Pulmonary artery endothelial cell (primary cell): ENCODE measurements at regions not wholly inside any gene's neighbourhood (a gene's known extent, or its start where the extent isn't known, plus 50 kb on each side); places are given as distances from the start of the nearest gene placed in this dataset.

Experiments
- DNase-seq: peaks from one replicate; pipeline ENCODE4 v3.0.0-alpha.2; 2011; ENCODE audit warnings: low read depth, low spot score

DNA sequence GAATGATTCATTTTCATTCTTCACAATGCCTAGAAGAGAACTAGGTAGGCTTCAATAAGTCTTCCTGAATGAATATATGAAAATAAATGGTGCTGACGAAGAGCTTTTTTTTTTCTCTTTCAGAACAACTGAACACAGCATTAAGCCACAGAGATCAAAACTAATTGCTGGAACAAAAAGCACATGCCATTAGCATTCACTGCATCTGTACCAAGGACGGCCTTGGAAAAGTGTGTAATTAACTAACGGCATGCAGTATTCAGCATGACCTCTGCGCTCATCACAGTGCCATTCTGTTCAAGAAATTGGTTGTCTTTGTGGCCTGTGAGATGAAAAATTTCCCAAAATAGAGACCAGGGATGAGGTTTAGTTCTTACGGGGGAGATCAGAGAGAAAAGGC lies 99.3 kb downstream of the NUDT12 start:
- no peak for DNase-seq

DNA sequence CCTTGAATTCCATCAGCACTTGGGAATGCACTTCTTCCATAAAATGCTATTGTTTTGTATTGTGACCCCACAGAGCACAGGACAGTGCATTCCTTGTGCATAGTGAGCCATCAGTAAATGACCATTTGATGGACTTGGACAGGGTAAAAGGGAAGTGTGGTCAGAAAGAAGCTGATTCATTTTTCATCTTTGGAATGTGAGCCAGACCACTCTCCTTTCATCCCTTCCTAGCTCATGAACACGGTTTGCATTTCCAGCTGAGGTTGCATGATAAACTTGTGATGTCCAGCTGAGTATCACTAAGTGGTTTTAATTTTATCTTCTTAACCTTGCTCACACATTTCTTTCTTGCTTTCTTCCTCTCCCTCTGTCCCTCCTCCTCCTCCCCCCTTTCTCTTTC lies 101.3 kb downstream of the NUDT12 start:
- no peak for DNase-seq

DNA sequence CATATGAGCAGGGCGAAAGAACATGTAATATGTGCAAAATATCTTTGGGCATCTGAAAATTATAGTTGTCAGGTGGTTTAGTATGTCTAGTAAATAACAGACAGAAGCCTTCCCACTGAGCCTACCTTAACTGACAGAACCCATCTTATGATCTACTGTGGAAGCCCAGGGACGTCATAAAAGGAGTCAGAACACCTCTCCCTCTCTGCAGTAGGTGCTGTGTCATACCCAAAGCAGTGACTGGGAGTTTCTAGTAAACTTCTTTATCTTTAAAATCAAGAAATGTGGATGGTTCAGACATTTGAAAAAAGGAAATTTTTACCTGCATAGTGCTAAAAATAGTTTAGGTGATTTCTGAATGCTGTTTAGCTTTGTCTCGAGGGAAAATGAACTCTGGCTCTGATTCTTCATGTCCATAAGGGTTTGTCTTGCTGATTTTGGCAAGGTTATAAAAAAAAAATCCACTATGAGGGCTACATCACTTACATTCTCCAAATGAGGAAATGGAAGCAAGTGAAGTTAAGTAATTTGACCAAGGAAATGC lies 104.0 kb downstream of the NUDT12 start:
- DNase-seq, result no peak

DNA sequence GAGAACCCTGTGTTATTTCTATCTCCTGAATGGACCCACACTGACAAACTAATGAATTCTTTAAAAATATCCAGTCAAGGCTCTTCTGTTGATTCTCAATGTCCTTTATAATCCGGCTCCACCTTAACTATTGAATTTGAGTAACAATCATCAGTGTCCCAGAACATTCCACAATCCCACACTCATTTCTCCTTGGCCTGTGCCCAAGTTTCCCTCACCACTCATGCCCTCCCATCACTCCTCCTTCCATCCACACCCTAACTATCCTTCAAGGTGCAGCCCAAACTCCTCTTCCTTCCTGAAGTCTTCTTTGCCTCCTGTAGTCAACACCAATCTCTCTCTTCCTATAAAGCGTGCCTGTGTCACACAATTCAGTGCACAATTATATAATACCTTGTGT lies 106.1 kb downstream of the NUDT12 start:
- no peak for DNase-seq

DNA sequence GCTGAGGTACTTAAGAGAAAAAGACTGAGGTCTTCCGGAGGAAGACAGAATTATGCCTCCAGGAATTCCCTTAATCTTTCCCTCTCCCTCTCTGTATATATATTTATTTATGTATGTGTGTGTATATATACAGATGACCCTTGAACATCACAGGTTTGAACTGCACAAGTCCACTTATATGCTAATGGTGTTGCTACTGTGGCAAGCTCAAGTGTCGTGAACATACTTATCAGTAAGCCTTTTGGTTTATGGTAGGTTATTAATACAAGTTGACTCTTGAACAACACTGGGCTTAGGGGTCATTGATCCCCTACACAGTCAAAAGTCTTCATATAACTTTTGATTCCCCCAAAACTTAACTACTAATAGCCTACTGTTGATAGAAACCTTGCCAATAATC lies 106.8 kb downstream of the NUDT12 start:
- no peak for DNase-seq

DNA sequence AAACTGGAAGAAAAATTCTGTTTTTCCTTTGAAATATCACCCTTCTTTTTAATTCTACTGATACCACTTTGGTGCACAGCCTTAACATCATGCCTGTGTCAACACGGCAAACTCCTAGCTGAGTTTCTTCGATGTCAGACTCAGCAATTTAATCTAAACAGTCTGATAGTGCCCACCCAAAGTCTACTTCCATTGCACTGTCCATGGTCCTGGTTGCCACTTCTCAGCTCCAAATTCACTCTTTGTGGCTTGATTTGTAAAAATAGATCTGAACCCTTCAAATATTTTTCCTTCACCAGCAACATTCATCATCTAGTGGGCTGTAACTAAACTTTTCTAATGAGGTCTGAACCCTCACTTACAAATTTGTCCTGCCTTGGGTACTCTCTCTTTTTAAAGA lies 107.8 kb downstream of the NUDT12 start:
- DNase-seq, result no peak

DNA sequence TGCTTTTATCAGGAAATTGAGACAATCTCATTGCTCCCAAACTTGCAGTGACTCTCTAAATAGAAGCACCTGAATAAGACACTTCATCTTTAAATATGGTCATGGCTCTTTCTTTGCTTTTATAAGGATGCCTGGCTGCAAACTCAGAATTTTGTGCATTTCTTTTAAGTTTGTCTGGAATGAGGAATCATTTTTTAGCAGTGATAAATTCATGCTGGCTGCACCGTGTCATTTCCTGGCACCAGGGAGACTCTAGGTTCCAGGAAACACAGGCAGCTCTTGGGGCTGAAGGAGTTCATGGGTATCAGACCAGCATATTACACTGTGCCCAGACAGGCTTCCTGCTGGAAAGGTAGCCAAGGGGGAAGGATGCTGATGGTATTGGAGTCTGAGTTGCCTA lies 109.9 kb downstream of the NUDT12 start:
- DNase-seq, result no peak

DNA sequence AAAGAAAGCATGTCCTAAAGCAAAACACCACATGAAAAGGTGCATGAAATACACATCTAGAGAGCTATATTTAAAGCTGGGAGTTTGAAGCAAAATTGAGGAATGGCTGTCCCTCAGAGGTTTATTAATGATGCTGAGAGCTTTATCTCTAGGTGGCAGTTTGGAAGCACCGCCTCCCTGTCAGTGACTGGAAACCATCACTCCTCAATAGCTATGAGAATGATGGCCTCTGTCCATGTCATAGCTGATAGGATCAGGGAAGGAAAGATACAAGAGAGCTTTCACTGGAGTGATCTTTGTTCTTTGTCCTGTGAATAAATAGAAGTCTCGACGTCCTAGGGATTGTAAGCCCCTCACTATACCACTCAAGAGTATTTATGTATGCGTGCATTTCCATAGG lies 110.5 kb downstream of the NUDT12 start:
- no peak for DNase-seq

DNA sequence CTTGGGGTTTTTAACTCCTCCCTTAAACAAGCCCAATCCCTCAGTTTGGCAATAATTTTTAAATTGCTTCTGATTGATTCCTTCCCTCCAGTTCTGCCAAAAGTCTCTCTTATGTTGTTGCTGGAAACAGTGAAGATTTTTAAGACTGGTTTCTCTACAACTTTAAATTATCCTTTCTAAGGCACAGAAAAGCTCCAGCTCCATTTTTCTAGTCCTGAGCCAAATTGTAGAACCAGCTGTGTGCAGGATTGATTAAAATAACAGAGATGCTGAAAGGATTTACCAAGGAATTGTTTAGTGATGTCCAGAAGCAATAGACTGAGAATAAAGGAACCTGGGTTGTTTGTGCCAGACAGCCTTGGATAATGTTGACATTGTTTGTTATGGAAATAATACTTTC lies 111.3 kb downstream of the NUDT12 start:
- DNase-seq, result no peak

DNA sequence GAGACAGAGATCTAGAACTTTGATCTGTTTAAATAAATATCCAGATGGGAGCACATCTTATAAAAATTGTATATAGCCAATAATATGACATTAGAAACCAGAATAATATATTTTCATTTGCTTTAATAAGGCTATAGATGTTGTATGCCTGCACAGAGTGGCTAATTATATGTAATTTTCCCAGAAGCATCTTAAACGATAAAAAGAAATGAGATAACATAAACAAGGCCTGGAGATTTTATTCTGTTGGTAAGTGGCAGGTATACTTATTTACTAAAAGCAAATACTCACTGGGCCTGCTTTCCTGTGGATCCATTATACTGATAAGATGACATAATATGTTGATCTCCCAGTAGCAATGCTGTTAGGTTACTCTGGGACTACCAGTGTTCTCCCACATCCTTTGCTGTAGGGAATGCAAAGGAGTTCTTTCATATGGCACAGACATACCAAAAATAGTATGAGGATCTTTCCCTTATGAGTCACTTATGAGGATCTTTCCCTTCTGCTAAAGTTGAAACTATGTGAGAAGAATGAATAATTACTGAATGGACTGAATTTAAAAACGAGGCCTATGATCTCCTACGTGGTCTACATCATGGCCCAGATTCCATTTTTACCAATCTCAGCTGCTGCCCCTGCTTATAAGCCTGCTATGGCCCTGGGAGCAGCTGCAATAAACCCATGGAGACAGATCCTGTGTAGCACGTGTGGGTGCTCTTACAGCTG lies 112.1 kb downstream of the NUDT12 start:
- no peak for DNase-seq

DNA sequence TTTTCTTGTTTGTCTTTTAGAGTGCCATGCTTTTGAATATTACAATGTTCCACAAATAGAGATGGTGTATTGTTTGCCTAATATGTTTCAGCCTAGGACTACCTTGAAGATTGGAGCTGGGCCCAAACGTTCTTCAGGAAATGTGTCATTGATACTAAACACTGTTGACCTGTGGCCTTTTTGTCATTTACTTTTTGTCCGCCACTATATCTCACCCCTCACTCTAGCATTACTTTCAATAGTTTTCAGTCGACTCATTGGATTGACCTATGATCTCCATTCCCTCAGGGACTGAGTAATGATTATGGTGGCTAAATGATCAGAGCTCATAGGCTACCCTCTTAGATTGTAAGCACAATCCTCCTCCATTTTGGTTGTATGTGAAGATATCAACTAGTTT lies 115.8 kb downstream of the NUDT12 start:
- DNase-seq, result no peak

DNA sequence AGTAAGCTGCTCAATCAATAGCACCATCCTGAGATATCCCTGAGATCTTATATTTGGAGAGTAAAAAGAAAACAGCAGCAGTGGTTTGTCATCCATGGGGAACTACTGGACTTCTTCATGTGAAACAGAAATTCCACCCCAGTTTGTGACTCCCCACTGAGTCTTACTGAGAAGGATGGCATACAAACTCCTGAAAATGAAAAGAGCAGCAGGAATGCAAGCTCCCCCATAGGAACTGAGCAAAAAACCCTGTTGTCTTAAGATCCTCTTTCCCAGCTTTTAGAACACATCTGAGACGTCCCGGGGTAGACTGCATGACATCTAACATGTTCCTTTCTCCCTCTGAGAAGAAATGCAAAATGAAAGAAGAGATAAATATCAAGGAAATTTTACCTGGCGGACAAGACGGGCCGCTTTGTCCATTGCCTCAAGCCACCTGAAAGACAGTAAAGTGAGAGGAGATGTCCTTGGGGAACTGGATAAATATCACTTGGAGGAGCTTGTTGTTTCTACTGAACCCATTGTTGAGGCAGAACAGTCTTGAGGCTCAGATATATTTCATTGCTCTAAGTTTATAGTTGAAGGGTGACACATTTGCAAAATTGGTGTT lies 117.1 kb downstream of the NUDT12 start:
- no peak for DNase-seq

DNA sequence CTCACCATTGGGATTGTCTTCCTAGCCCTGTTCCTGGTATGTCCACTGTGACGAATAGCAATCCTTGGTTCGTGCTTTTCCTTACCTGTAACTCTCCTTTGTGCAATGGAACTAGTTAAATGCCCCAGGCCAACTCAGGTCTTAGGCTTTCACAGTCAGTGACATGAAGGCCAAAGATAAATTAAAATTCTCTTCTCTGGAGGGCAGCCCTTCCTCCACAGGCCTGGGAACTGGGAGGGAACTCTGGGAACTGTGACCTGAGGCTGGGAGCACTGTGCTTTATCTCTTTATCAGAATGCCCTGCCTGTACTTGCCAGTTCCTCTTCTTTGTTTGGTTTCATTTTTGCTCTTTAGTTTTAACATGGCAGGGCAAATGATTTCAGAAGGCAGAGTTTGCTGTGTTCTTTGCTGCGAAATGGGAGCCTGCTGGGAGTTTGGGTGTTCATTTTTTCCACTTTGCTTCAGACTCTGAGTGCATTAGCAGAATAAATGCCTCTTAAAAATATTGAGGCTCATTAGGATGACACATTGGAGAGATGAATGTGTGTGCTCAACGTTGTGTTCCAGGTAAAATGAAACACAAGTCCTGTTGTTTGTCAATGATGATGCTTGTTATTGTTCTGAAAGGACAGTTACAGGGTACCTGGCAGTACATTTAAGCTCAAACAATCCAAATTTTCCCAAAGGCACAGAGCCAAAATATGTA lies 118.1 kb downstream of the NUDT12 start:
- no peak for DNase-seq

DNA sequence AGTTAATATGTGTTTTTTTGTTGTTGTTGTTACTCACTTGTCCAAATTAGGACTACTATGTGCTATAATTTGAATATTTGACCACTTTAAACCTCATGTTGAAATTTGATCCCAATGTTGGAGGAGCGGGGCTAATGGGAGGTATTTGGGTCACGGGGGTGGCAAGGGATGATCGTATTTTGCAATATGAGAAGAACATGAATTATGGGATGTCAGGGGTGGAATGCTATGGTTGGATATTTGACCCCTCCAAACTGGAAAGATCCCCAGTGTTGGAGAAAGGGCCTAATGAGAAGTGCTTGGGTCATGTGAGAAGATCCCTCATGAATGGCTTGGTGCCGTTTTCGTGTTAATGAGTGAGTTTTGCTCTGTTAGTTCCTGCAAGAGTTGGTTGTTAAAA lies 119.8 kb downstream of the NUDT12 start:
- no peak for DNase-seq

DNA sequence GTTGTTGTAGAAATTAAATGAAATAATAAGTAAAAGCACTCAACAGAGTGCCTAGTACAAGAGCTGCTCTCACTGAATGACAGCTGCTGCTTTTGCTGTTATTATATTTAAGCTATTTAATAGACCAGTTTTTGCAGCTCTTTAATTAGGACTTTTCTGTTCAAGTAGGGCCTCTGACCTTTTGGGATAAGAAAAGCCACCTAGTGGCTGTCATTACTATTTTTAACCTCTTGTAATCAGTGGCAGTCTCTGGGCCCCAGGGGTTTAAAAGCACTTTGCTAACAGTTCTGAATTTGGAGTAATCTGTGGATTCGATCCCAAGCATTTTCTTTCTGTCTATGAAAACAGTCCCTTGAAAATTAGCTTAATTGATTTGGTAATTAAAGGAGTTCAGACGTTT lies 121.1 kb downstream of the NUDT12 start:
- no peak for DNase-seq

DNA sequence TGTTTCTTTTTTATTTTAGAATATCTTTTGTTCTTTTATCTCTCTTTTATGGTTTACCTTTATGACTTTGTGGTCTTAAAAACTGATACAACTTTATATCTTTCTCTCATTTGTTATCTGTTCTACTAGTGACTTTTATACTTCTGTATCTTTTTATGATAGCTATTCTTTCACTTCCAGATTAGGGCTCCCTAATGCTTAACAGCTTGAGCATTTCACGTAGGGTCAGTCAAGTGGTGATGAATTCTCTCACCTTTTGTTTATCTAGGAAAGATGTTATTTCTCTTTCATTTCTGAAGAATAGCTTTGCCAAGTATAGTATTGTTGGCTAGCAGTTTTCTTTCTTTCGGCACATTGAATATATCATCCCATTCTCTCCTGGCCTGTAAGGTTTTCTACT lies 123.6 kb downstream of the NUDT12 start:
- no peak for DNase-seq

DNA sequence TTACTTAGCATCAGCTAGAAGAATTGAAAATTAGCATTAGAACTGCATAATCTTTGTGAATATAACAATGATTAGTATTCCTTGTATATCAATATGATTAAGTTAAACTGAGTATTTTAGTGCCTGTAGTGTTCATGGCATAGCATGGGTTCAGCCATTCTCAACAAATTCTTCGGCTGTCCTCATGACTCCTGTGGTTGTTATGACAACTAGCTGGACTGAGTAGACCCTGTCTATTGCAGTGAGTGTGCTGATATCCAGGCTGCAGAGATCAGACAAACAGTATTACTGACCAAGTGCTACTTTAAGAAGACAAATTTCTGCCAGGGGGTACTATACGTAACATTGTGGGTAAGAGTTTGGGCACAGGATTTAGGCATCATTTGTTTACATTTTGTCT lies 125.9 kb downstream of the NUDT12 start:
- no peak for DNase-seq

DNA sequence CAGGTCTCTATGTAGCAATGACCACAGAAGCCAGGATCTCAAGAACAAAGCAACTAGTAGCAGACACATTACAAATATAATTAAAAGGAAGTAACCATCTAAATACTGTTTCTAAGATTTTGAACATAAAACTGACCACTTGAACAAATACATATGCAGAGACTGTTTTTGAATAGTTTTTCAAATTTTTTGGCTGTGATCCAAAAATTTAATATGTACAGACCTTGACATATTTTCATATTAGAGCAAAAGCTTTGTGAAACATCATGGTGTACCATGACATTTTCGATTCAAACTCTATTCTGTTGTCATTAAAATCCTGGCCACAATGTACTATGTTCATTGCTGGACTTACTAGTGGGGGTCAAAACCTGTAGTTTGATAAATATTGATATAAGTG lies 126.5 kb downstream of the NUDT12 start:
- DNase-seq, result no peak

DNA sequence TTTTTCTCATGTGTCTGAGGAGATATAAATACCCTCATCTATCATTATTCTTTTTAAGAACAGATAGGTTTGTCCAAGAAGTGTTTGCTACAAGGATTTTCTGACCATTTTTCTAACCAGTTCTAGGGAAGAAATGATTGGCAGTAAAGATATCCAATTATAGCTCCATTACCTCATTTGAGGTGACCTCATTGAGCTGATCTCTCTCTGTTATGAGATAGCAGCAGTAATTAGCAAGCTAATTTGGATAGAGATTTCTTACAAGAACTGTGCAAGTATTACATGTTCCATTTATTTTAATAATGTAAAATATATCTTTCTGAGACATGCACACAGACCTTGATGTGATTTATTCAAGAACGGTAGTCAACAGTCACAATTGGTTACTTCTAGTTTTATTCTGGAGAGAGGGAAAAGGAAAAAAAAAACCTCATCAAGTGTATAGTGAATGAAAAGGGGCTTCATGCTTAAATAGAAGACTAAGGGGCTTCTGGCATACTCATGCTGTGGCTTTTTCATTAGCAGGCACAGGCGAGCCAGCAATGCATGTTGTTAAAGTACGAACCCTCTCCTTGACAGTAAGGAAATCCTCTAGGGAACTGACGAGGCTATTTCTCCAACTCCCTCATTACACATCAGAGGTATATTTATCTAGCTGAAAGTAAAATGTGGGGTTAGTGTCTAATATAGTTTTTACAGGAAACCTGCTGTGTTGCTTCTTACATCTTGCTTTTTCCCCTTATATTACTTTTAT lies 127.3 kb downstream of the NUDT12 start:
- DNase-seq, result no peak

DNA sequence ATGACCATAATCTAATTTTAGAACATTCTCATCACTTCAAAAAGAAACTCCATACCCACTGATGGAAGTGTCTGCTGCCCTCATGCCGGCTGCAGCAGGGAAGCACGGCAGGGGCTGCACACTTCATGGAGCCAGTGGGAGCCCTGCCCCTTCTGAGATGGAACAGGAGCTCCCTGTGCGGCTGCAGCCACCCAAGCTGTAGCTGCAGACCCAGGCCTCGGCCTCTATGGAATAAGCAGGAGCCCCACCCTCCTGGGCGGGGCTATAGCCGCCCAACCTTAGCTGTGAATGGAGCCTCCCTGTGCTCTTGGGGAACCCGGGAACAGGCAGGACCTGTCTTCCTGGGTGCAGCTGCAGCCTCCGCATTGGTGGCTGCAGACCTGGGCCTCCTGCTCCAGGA lies 128.5 kb downstream of the NUDT12 start:
- DNase-seq, result no peak

DNA sequence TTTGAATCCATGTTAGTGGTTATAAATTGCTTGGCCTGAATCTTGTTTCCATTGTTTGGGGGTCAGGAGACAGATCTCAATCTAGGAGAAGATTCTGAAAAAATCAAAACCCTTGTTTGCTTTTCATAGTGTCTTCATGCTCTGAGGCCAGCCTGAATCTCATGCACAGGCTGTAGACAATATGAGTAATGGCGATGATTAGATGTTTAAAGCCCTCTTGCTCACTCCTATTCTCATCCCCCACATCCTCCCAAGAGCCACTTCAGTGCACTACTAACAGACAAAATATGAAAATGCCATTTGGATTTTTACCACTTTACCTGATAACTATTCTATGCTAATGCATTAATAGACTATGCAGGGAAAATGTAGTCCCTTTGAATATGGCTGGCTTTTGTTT lies 129.4 kb downstream of the NUDT12 start:
- DNase-seq, result no peak

DNA sequence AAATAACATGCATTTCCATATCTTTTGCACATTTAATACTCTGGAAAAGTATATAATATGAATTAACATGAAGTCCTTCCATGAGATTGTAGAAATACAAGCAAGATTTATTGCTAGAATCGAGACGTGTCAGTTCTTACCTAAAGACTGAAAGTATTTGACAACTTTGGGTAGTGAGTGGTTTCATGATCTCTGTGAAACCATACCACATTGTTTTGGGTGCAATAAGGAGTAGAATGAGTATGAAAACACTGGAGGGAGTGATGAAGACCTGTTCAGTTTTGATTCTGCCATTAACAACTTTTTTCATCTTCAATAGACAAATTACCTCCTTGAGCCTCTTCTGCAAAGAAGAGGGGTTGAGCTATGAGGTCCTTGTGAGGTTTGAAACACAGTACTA lies 133.7 kb downstream of the NUDT12 start:
- DNase-seq, result no peak
